Calu3 (cell line): ENCODE measurements at regions not wholly inside any gene's neighbourhood (a gene's known extent, or its start where the extent isn't known, plus 50 kb on each side); places are given as distances from the start of the nearest gene placed in this dataset.

Source experiments
- BruUV-seq: library from RNA; stranded (reverse); fragments of 400-500 nt; replicated peaks from 2 replicates; lab custom pipeline; 2021; lab: Mats Ljungman, UMichigan
- CTCF ChIA-PET: fragments of 300-600 bp; sonication (Branson Sonifier 250); formaldehyde crosslinking; loops from one replicate; lab custom pipeline; 2022; ENCODE audit warnings: antibody characterized with exemption; lab: Charles Lee
- DNase-seq: peaks from one replicate; pipeline ENCODE4 v3.0.0; 2022
- H3K27ac Mint-ChIP-seq: one replicate; pipeline ENCODE4 v1.8.0; 2022; ENCODE audit warnings: mixed read lengths; ENCODE audit not compliant: unreplicated experiment
- H3K27me3 Mint-ChIP-seq: one replicate; pipeline ENCODE4 v1.8.0; 2022; ENCODE audit warnings: mixed read lengths; ENCODE audit not compliant: unreplicated experiment
- H3K36me3 Mint-ChIP-seq: one replicate; pipeline ENCODE4 v1.8.0; 2022; ENCODE audit warnings: mild to moderate bottlenecking, moderate library complexity, mixed read lengths; ENCODE audit not compliant: insufficient read depth, unreplicated experiment
- H3K4me1 Mint-ChIP-seq: one replicate; pipeline ENCODE4 v1.8.0; 2022; ENCODE audit warnings: mild to moderate bottlenecking, low read depth, mixed read lengths; ENCODE audit not compliant: unreplicated experiment
- H3K4me3 Mint-ChIP-seq: one replicate; pipeline ENCODE4 v1.8.0; 2022; ENCODE audit warnings: mild to moderate bottlenecking, low read depth, moderate library complexity, mixed read lengths; ENCODE audit not compliant: unreplicated experiment
- H3K9me3 Mint-ChIP-seq: one replicate; pipeline ENCODE4 v1.8.0; 2022; ENCODE audit warnings: low read depth, mixed read lengths; ENCODE audit not compliant: unreplicated experiment
- CTCF ChIP-seq: fragments of 200-600 bp; IDR thresholded peaks from one replicate; pipeline ENCODE4 v1.8.0; 2022; ENCODE audit warnings: antibody characterized with exemption; ENCODE audit not compliant: unreplicated experiment
- intact Hi-C: fragments of 100-400 bp; cut with micrococcal nuclease; formaldehyde crosslinking; loops from one replicate; pipeline ENCODE4 v1.10.0; 2022; ENCODE audit not compliant: unreplicated experiment

- Mint-ChIP-seq H3K9me3 (no peaks in the 10 kb centered on the region), H3K27me3 (peaks cover 36% of the 10 kb centered on the region), H3K4me3 (no peak overlapping the region), H3K4me1 (peaks cover 7% of the 10 kb centered on the region), H3K36me3 (peaks cover 4% of the 10 kb centered on the region), H3K27ac (no peak overlapping the region)
- intact Hi-C loops = loop anchor here (10.0 kb wide), 1 partner anchor 273 kb away; no protein-coding TSS in a partner anchor
- peak; percentile 53 for DNase-seq
- BruUV-seq = no TSS peak
- TF ChIP-seq CTCF = no peak
- CTCF ChIA-PET = interaction anchor here (0.5 to 0.6 kb wide), 3 partner anchors 147 to 316 kb away, joined by 3 to 7 read pairs (median 3); no protein-coding TSS in a partner anchor
These were observed 56.1 kb downstream of the RMI2 start for GRCh38 chr16:11401161-11402050.

GRCh38 chr16:11402051-11402744 lies 56.9 kb downstream of the RMI2 start:
- BruUV-seq = no TSS peak
- intact Hi-C loops = loop anchor here (10.0 kb wide), 1 partner anchor 273 kb away; no protein-coding TSS in a partner anchor
- CTCF ChIA-PET = interaction anchor here (0.5 to 0.6 kb wide), 2 partner anchors 146 to 315 kb away, joined by 3 to 7 read pairs; no protein-coding TSS in a partner anchor
- no peak overlapping the region for H3K4me3 Mint-ChIP-seq
- peaks cover 7% of the 10 kb centered on the region for H3K4me1 Mint-ChIP-seq
- H3K27ac Mint-ChIP-seq = no peak overlapping the region
- DNase-seq = no peak
- no peak for TF ChIP-seq CTCF
- H3K36me3 Mint-ChIP-seq = peaks cover 4% of the 10 kb centered on the region
- H3K9me3 Mint-ChIP-seq = no peaks in the 10 kb centered on the region
- peaks cover 35% of the 10 kb centered on the region for H3K27me3 Mint-ChIP-seq

- H3K9me3 Mint-ChIP-seq = no peaks in the 10 kb centered on the region
- no peak overlapping the region for H3K27ac Mint-ChIP-seq
- peaks cover 4% of the 10 kb centered on the region for H3K36me3 Mint-ChIP-seq
- intact Hi-C loops = loop anchor here (10.0 kb wide), 1 partner anchor 272 kb away; no protein-coding TSS in a partner anchor
- H3K4me1 Mint-ChIP-seq = peaks cover 7% of the 10 kb centered on the region
- peaks cover 27% of the 10 kb centered on the region for H3K27me3 Mint-ChIP-seq
- CTCF ChIA-PET = interaction anchor here (0.6 kb wide), 1 partner anchor 497 kb away, joined by 3 read pairs; no protein-coding TSS in a partner anchor
- DNase-seq = no peak
- no TSS peak for BruUV-seq
- no peak for TF ChIP-seq CTCF
- no peak overlapping the region for H3K4me3 Mint-ChIP-seq
These were observed 57.7 kb downstream of the RMI2 start for GRCh38 chr16:11402745-11403533.

GRCh38 chr16:11403534-11403795 lies 58.2 kb downstream of the RMI2 start:
- Mint-ChIP-seq H3K27ac (no peak overlapping the region), H3K36me3 (peaks cover 4% of the 10 kb centered on the region), H3K4me3 (no peak overlapping the region), H3K4me1 (peaks cover 7% of the 10 kb centered on the region), H3K9me3 (no peaks in the 10 kb centered on the region), H3K27me3 (peaks cover 22% of the 10 kb centered on the region)
- DNase-seq = no peak
- intact Hi-C loops = loop anchor here (10.0 kb wide), 1 partner anchor 271 kb away; no protein-coding TSS in a partner anchor
- CTCF ChIA-PET = no interaction called here
- no peak for TF ChIP-seq CTCF
- no TSS peak for BruUV-seq
